MM.1S (cell line): ENCODE measurements at regions not wholly inside any gene's neighbourhood (a gene's known extent, or its start where the extent isn't known, plus 50 kb on each side); places are given as distances from the start of the nearest gene placed in this dataset.
"Not testable (repeated sequence)": the region's sequence is repeated elsewhere in the genome, so short reads cannot be mapped to it uniquely, and the experiment has no call there.

Source experiments
- EZH2 ChIP-seq: fragments of 300-600 bp; sonication (generic); optimal IDR thresholded peaks from 2 replicates; pipeline ENCODE3; 2017; ENCODE audit warnings: low read depth, mild to moderate bottlenecking, antibody characterized with exemption, low read length, mixed read lengths
- EZH2phosphoT487 ChIP-seq: fragments of 300-600 bp; sonication (generic); IDR thresholded peaks from 2 replicates; pipeline ENCODE4 v1.6.1; 2018; ENCODE audit warnings: antibody characterized with exemption, low read length
- TF ChIP-seq, protein P1 (sequence below): fragments of 300-600 bp; sonication (generic); IDR thresholded peaks from 2 replicates; pipeline ENCODE4 v1.5.1; 2016; ENCODE audit warnings: antibody characterized with exemption, low read length, mixed read lengths

DNA sequence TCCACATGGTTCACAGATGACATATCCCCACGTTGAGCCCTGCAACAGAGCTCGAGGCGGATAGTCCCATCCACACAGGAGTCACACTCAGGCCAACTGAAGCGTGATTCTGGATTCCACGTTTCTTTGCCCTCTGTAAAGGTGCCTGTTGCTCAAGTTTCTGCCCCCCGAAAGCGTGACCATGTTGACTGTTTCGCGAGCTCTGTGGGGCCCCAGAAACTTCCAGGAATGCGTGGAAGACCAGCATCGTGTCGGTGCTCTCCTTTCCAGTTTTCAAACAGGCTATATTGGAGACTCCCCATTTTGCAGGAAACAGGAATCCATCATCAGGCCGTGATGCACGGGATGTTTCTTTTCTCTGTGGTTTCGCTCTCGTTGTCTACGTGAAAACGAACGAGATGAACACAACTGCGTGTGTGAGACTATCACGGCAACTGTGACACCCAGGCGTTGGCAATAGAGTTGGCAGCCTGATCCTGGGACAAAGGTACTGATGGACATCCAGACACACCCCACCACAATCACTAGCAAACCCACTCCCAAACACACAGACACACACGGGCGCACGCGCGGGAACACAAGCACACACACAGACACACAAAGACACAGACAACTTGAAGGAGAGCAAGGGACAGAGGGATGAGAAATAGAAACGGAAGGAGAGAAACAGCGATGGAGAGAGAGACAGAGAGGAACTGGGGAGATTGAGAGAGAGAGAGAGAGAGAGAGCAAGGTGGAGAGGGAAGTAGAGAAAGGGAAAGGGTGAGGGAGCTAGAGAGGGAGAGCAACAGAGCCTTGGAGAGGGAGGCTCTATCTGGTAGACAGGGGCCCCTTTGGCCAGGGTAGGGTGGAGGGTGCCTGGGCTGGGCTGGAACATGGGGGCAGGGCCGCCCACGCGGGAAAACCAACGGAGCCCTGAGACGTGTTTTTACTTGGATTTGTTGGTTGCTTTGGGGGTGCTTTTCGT lies 1609.3 kb downstream of the SPATA31A7 start:
- TF ChIP-seq, protein P1, sequence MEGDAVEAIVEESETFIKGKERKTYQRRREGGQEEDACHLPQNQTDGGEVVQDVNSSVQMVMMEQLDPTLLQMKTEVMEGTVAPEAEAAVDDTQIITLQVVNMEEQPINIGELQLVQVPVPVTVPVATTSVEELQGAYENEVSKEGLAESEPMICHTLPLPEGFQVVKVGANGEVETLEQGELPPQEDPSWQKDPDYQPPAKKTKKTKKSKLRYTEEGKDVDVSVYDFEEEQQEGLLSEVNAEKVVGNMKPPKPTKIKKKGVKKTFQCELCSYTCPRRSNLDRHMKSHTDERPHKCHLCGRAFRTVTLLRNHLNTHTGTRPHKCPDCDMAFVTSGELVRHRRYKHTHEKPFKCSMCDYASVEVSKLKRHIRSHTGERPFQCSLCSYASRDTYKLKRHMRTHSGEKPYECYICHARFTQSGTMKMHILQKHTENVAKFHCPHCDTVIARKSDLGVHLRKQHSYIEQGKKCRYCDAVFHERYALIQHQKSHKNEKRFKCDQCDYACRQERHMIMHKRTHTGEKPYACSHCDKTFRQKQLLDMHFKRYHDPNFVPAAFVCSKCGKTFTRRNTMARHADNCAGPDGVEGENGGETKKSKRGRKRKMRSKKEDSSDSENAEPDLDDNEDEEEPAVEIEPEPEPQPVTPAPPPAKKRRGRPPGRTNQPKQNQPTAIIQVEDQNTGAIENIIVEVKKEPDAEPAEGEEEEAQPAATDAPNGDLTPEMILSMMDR, result not testable (repeated sequence)
- TF ChIP-seq EZH2, EZH2phosphoT487: not testable (repeated sequence)
